GM19023 (cell line): ENCODE measurements at regions not wholly inside any gene's neighbourhood (a gene's known extent, or its start where the extent isn't known, plus 50 kb on each side); places are given as distances from the start of the nearest gene placed in this dataset.

Experiments used
- ATAC-seq: cut with Tn5 transposase; IDR thresholded peaks from one replicate; pipeline ENCODE4 v1.9.1; 2021; ENCODE audit warnings: mild to moderate bottlenecking, moderate library complexity; ENCODE audit not compliant: unreplicated experiment

DNA sequence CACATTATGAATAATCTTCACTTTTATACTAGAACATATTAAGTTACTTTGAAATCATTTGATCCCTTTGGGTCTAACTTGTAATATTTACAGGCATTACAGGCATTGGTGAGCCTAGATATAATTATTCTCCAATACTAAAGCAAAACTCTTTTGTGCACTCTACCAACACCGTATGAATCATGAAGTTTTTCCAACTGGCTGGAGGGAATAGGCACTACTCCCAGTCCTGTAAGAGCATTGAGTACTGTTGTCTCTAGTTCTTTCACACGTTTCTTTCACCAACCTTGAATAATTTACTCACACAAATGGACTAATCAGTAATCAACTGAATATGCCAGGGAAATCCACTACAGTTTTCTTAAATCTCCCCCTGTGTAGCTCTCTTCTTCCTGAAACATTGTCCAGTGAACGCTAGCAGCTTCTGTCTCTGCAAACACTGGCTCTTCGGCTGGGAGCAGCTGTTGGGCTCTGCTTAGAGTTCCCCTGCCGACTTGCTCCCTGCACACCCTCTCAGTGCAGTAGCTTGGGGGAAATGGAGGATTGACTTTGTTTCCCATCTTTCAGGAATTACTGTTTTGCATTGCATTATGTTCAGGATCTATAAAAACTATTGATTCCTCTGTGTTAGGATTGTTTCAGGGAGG, 476.7 kb downstream of the RFC3 start:
- no peak for ATAC-seq

DNA sequence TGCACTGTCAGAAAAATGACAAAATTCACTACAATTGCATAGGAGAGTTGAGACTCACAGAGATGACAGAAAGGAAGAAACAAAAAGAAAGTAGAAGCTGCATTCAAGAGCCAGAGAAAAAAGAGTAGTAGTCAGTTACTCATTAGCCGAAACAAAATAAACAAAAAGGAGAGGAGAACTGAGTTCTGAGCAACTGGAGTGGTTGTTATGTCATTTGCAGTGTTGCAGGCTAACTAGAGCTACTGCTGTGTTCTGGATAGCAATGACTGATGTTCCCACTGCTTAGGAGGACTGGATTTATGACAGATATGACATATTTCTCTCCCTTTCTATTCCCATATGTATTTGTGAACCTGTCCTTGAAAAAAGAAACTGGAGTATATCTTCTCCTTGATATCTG, 482.6 kb downstream of the RFC3 start:
- no peak for ATAC-seq

DNA sequence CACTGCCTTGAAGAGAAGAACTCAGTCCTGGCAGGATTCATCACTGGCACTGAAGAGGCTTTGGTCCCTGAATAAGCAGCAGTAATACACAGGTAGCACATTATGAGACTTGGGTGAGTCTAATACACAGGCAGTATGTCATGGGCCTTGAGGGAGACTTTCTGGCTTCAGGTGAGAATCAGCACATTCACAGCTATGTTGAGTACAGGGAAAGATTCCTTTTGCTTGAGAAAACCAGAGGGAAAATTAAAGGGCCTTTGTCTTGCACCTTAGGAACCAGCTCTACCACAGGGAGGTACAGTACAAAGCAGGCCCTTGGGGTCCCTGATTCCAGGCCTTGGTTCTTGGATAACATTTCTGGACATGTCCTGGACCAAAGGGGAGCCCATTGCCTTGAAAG, 484.6 kb downstream of the RFC3 start:
- no peak for ATAC-seq

DNA sequence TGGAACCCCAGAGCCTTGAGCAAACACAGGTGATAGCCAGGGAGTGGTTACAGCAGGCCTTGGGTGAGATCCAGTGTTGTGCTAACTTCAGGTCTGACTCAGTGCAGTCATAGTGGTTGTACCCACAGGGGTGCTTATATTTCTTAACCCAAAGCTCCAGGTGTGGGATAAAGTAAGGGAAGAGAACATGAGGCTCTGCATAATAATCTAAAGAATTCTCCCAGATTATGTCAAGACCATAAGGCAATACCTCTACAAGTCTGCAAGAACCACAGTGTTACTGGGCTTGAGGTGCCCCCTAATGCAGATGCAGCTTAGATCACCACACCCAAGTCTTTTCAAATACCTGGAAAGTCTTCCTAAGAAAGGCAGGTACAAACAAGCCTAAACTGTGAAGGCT, 485.4 kb downstream of the RFC3 start:
- no peak for ATAC-seq

DNA sequence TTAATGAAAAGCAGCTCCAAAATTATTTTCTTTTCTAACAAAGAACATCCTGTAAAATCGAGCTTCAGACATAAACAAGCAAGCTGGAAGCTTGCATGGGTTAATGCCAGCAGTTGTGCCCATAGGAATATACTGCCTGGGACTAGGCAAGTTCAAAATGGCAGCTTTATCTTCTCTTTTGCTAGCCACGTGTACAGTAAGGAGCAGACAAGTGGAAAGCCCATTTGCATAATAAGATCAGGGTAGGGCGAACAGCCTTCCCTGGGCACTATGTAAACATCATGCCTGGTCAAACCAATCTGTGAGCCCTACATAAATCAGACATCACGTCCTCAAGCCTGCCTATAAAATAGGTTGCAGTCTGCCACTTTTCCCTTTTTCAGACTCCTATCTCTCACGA, 489.7 kb downstream of the RFC3 start:
- no peak for ATAC-seq

DNA sequence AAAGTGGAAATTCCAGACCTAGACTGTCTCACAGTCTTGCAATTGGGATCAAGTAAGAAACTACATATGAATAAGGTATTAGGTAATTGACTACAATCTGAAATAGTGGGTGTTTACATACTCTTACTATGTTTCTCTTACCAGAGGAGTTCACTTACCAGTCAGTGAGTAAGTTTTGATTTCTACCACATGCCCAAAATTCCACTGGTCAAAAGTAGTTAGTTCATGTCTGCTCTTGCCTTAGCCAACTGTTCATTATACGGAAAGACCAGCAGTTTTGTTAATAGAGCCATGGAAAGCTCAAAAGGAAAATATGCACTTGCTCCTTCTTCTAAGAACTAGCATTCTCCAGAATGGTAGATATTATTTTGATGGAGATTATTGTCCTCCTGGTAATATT, 490.8 kb downstream of the RFC3 start:
- ATAC-seq: no peak

DNA sequence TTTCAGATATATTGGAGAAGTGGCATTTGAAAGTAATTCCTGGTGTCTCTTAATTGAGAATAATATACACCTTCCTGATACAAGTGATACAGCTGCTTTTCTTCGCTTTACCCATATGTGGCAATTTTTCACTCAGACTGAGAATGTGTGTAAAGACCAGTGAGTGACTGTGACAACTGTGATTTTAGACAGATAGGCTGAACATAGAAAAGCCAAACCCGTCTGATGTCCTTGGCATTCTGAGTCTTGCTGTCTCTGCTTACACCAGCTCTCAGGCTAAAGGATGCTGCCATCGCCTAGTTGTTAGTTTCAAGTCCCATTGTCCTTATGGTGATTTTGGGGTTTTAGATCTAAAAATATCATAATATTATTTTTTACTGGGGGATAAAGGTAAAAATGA, 492.6 kb downstream of the RFC3 start:
- ATAC-seq: no peak

DNA sequence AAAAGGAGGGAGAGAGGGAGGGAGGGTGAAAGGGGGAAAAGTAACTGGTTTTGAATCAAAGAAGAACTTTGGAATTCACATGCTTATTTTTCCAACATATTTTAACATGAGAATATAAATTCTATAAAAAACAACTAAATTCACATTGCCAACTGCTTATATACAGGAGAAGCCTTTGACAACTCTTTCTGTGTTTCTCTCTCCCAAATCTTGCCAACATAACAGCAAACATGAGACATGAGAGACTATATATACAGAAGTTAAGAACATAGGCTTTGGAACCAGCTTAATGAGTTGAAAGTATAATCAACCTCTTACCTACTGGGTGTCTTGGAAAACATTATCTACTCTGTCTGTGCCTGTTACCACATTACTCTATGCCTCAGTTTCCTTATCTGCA, 493.3 kb downstream of the RFC3 start:
- no peak for ATAC-seq

DNA sequence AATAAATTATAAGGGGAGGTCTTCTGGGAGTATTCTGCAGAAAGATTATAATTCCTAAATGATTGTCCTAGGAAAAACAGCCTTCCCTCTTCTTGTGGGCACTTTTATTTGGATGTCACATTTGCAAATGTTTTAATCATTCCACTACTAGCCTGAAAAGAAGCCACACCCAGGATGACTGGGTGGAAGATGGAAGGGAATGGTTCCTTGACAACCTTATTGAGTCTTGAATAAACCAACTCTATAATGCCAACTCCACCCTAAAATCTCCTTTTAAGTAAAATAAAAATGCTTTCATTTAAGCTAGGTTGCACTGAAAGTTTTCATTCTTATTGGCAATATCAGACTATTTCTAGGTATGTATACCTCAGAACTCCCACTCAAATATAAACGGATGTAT, 494.6 kb downstream of the RFC3 start:
- no peak for ATAC-seq

DNA sequence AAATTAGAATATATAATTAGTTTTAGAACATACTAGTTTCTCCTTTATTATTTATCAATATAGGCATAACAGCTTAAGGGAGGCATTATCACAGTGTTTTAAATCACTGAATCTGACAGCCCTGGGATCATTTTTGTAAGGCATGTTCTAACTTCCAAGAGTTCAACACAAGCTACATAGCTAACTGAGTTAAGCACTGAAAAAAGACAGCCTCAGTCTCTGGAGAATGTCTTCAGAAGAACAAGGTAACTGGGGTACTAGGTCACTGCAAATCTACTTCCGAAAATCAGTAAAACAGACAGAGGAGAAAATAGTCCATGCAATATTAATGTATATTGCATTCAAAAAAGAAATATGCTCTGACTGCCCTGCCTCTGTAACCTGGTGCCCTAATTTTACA, 502.1 kb downstream of the RFC3 start:
- no peak for ATAC-seq

DNA sequence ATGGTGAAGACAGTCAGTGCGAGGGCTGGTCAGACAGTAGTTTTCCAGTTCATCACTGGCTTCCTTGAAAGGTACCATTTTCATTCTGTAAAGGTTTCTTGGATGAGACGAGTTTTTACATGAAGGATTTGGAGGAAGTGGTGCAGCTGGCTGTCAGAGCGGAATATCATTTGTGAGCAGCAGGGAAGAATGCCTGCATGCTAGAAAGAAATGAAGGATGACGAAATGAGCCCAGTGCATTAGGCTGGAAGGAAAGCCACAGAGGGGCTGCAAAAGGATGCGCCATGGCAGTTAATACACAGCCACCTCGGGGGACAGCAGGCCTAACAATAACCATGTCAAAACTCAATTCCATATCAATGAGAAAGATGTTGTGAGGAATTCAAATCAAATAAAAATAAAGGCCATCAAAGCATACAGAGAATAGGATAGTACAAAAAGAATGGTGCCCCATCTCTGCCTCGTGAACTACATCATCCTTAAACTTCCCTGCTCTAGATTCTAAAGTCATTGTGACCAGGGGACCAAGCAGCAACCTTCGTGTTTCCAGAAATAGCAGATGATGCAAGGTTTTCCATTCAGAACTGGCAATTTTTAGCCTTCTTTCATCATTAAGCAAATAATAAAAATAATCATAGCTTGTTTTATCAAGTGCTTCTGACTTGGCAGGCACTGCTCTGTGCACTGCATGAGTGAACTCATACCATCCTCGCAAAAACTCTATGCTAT, 504.2 kb downstream of the RFC3 start:
- no peak for ATAC-seq

DNA sequence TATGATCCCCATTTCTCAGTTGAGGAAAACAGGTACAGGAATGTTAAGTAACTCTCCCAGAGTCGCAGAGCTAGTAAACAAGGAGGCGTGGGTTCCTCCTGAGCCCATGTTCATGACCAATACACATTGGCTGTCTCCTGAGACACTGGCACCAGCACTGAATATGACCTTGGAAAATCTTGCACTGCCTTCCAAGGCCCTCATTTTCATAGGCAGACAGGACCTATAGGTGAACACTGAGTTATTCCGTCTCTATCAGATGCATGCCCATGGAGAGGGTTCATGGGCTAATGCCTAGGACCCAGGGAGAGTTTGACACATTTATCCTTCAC, 504.8 kb downstream of the RFC3 start:
- no peak for ATAC-seq

DNA sequence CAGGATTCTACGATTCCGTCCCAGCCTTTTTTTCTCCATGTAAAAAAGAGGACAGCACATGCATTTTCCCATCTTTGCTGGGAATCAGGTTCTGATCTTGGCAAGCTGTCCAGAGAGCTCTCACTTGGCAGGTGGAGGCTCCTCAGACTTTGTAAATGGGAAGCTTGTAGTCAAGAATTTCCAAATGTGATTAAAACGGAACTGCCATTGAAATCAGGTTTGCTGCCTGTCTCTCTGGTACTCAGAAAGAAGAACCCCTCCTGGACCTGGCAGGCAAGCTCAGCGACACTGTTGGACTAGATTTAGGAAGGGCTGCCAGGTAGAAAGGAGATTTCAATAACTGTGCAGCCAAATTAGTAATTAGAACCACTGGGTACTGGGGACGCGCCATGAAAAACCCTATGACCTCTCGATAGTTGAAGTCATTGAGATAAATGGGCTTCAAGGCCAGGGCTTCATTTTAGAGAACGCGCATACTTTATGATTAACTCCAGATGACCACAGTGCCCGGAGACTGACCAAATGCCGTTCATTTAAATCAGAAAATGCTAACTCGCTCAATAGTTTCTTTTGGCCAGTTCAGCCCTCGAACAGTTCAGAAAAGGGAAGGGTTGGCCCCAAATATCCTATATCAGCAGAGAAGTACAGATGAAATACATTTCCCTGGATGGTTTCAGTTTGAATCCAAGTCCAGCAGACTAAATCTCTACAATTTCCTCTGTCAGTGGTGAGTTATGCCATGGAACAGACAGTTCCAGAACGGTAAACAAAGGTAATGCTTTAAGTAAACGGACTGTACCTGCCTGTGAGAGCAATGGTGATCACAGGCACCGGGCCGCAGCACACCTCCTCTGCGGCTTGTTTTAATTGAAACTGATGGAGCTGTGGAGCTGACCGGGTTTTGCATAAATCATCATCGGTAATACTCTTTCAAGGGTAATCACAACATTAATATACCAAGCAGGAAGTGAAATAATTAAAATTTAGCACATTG, 517.4 kb downstream of the RFC3 start:
- no peak for ATAC-seq

DNA sequence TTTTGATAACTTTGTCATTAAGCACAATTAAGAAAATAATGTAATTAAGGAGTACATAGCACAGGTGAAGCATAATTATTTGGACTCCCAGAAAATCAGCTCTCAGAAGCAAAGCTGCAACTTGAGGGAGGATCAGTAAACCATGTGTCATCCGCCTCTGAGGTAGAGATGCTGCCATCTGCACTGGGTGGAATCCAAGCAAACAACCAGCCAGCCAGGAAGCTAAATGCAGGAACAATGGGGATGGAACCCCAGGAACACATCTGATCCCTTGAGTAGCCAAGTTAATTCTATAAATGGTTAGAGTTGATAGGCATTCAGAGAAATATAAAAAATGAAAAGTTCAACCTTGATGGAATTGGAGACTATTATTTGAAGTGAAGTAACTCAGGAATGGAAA, 520.2 kb downstream of the RFC3 start:
- no peak for ATAC-seq

DNA sequence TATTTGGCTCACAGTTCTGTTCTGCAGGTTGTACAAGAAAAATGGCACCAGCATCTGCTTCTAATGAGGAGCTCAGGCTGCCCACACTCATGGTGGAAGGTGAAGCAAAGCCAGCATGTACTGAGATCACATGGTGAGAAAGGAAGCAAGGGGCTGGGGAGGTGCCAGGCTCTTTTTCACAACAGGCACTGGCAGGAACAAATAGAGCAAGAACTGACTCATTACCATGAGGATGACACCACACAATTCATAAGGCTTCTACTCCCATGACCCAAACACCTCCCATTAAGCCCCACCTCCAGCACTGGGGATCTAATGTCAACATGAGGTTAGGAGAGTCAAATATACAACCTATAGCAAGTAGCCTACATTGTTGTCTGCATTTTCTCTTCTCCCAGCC, 522.6 kb downstream of the RFC3 start:
- ATAC-seq: no peak

DNA sequence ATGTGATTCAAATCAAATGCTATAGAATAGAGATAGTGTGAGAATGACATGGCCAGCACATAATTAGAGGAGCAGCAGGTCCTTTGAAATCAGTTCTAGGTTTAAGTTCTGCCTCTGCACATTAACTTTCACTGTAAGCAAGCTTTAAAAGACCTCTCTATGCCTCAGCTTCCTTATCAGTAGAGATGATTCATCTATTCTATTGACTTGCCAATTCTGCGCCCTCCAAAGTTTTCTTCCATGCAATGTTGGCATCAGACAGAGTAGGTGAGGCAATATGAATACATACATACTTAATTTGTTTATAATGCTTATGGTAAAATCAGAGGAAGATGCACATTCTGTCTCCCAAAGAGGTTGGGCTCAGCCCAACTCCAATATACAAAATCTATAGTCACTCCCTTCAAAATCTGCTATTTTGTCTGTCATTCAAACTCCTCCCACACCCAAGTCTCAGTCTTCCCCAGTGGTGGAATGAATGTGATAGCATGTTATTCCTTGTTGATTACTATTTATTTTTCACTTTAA, 525.5 kb downstream of the RFC3 start:
- no peak for ATAC-seq

DNA sequence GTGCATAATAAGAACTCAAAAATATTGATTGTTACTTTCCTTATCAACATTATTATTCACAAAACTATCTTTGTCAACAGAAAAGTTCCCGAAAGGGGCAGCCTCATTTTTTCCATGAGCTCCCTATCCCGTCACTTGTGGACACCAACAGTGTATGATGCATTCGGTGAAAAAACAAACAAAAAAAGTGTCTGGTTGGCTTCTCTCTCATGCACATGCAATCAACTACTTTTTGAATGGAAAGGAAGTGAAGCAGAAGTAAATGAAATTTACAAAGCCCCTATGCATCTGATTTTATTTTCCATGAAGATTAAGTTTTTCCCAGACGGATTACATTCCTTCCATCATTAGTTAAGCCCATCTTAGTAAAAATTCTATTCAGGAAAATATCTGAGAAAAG, 526.9 kb downstream of the RFC3 start:
- no peak for ATAC-seq

DNA sequence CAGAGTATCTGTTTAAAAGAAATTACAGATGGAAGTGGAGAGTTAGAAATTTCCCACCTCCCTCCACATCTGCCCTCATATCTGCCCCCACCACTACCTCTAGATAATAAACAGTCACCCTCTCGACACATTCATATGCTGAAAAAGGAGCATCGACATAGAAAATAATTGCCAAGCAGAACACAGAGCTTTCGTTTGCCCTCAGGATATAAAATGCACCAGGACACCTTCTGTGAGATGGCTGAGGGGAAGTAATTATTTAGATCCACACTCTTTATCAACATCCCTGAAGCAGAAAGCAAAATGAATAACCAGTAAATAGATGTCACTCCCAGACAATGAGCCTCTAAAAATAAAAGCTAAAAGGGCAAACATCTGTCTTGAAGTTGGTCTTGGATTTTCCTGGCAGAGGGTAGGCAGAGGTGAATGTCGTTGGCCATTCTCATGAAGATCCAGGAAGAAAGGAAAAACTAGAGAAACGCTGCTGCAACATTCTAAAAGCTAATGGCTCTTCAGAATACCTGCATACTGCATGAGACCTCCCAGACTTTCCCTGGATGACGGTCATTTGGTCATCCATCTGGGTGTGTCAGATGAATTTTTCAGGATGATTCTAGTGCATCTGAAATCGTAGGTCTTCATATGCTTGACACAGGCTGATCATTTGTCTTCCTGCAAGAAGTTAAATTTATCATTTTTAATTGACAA, 527.5 kb downstream of the RFC3 start:
- no peak for ATAC-seq

DNA sequence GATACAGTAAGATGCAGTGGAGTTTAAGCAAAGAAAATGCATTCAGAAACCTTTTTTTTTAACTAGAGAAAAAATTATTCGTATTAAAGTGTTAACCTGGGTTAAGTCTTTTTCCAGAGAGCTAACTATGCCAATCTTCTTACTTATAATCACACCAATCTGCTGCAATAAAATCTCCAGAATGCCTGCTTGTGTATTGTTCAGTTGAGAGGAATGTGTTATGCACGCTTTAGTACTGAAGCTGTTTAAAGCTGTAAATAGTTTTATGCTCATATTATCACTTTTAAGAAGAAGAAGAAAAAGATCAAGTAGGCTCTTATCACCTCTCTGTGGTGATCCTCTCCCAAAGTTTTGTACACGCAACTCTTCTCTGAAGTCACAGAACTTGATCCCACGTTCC, 528.7 kb downstream of the RFC3 start:
- ATAC-seq: no peak

DNA sequence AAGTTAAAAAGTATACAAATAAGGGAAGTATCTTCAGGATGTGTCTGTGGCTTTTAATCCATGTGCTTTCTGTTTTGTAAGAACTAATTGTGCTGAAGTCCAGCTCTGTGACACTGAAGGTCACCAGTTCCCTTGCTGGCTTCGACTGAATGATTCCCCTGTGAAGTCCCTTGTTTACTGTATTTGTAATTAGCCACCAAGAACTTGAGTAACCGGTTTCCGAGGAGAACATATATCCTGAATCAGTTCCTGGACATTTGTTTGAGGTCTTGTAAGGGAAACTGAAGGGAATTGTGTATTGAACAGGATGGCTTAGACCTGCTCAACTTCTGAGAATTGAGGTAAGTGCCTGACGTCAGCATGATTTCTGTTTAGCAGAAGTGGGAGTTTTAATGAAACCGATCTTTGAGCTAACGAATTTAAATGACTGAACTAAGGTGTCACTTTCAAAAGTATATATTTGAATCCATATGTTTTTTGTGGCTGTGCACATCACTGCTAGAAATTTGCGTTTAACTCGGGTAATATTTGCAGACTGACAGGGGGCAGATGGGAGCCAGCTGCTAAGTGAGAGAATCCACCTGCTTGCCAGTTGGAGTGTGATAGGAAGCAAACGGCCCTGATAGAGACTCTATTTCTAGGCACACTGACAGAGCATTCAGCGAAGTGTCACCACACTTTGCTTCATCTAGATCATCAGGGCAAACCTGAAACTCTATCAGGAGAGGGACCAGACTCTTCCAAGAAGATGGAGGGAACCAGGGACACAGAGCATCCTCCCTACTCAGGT, 530.0 kb downstream of the RFC3 start:
- no peak for ATAC-seq
